CD14-positive monocyte (primary cell): ENCODE measurements at regions not wholly inside any gene's neighbourhood (a gene's known extent, or its start where the extent isn't known, plus 50 kb on each side); places are given as distances from the start of the nearest gene placed in this dataset.

Experiments used
- DNase-seq, 3 donors: peaks; one replicate each; pipeline ENCODE4 v3.0.0-alpha.2; 2011 to 2022
- H2AFZ ChIP-seq: 2 replicates; pipeline ENCODE4 v1.6.0; 2012; ENCODE audit warnings: mild to moderate bottlenecking, low read depth, low read length, inconsistent platforms; ENCODE audit not compliant: insufficient read depth, poor library complexity, severe bottlenecking
- H3K27ac ChIP-seq, 2 donors: 1 replicate in 1 of 2; 2 replicates in 1 of 2; pipeline ENCODE4 v1.5.1; 2012 to 2013; ENCODE audit warnings: low read length in 2 of 2, control low read depth in 1 of 2, inconsistent platforms in 1 of 2, low read depth in 1 of 2, mild to moderate bottlenecking in 1 of 2
- H3K27me3 ChIP-seq, 2 donors: one replicate each; pipeline versions ENCODE4 v1.6.0 to v1.6.1; 2011 to 2013; ENCODE audit warnings: low read length in 2 of 2; ENCODE audit not compliant: control insufficient read depth in 2 of 2, insufficient read depth in 2 of 2
- H3K36me3 ChIP-seq, 2 donors: replicated peaks in 1 of 2; 1 replicate in 1 of 2; 2 replicates in 1 of 2; pipeline versions ENCODE4 v1.5.1 to v1.6.1; 2012 to 2013; ENCODE audit warnings: low read length in 2 of 2, control low read depth in 1 of 2, inconsistent platforms in 1 of 2, mild to moderate bottlenecking in 1 of 2; ENCODE audit not compliant: insufficient read depth in 2 of 2, control insufficient read depth in 1 of 2
- H3K4me1 ChIP-seq, 2 donors: 1 replicate in 1 of 2; 2 replicates in 1 of 2; pipeline versions ENCODE4 v1.5.1 to v1.6.1; 2012 to 2013; ENCODE audit warnings: low read length in 2 of 2, control low read depth in 1 of 2, inconsistent platforms in 1 of 2, mild to moderate bottlenecking in 1 of 2, moderate library complexity in 1 of 2; ENCODE audit not compliant: insufficient read depth in 2 of 2, control insufficient read depth in 1 of 2
- H3K4me2 ChIP-seq: replicated peaks from 2 replicates; pipeline ENCODE3; 2012; ENCODE audit warnings: low read length, moderate library complexity, mild to moderate bottlenecking; ENCODE audit not compliant: poor library complexity, severe bottlenecking; ENCODE audit errors: extremely low read depth
- H3K4me3 ChIP-seq, 3 experiments: fragments of 200-600 bp in 1 of 3; sonication (generic) in 1 of 3; replicated peaks in 1 of 3; 1 replicate in 2 of 3; 2 replicates in 1 of 3; pipeline ENCODE4 v1.5.1; 2011 to 2013; ENCODE audit warnings: low read length in 3 of 3, mild to moderate bottlenecking in 3 of 3, control low read depth in 2 of 3, low read depth in 2 of 3, inconsistent platforms in 1 of 3, moderate library complexity in 1 of 3
- H3K79me2 ChIP-seq: 2 replicates; pipeline ENCODE4 v1.6.0; 2012; ENCODE audit warnings: mild to moderate bottlenecking, control low read depth, inconsistent platforms, low read length, moderate library complexity; ENCODE audit not compliant: insufficient read depth
- H3K9ac ChIP-seq: 2 replicates; pipeline ENCODE4 v1.6.0; 2017; ENCODE audit warnings: low read length, mild to moderate bottlenecking; ENCODE audit not compliant: insufficient read depth, poor library complexity, severe bottlenecking
- H3K9me3 ChIP-seq, 2 donors: replicated peaks in 1 of 2; 1 replicate in 1 of 2; 2 replicates in 1 of 2; pipeline versions ENCODE4 v1.5.1 to v1.6.1; 2012 to 2013; ENCODE audit warnings: low read length in 2 of 2, control low read depth in 1 of 2; ENCODE audit not compliant: control insufficient read depth in 1 of 2, insufficient read depth in 1 of 2
- H4K20me1 ChIP-seq: 2 replicates; pipeline ENCODE4 v1.6.0; 2012; ENCODE audit warnings: mild to moderate bottlenecking, low read length, control low read depth, moderate library complexity; ENCODE audit not compliant: insufficient read depth
- H3K27ac Mint-ChIP-seq, 7 donors: one replicate each; pipeline ENCODE4 v1.8.0; 2020; ENCODE audit warnings: mild to moderate bottlenecking in 7 of 7, mixed read lengths in 7 of 7, moderate library complexity in 6 of 7, inconsistent platforms in 2 of 7
- H3K27me3 Mint-ChIP-seq, 3 donors: one replicate each; pipeline ENCODE4 v1.8.0; 2021 to 2022; ENCODE audit warnings: low read depth in 3 of 3, mild to moderate bottlenecking in 3 of 3, mixed read lengths in 3 of 3, moderate library complexity in 3 of 3, inconsistent platforms in 1 of 3
- H3K36me3 Mint-ChIP-seq, 2 donors: one replicate each; pipeline ENCODE4 v1.8.0; 2020; ENCODE audit warnings: mixed read lengths in 2 of 2, inconsistent platforms in 1 of 2, mild to moderate bottlenecking in 1 of 2
- H3K4me1 Mint-ChIP-seq: one replicate; pipeline ENCODE4 v1.8.0; 2020; ENCODE audit warnings: mild to moderate bottlenecking, mixed read lengths
- H3K4me3 Mint-ChIP-seq, 2 donors: one replicate each; pipeline ENCODE4 v1.8.0; 2020; ENCODE audit warnings: mild to moderate bottlenecking in 2 of 2, mixed read lengths in 2 of 2, moderate library complexity in 1 of 2
- H3K9me3 Mint-ChIP-seq, 7 donors: one replicate each; pipeline ENCODE4 v1.8.0; 2020 to 2022; ENCODE audit warnings: mixed read lengths in 7 of 7, mild to moderate bottlenecking in 6 of 7, moderate library complexity in 6 of 7, inconsistent platforms in 2 of 7
- WGBS: methylation state at CpG from one replicate; pipeline ENCODE4 v1.1.5; 2013; ENCODE audit warnings: missing lambda C conversion rate; ENCODE audit not compliant: insufficient coverage; 5-methylcytosine and 5-hydroxymethylcytosine counted together
- intact Hi-C, 2 donors: fragments of 100-400 bp; cut with micrococcal nuclease; formaldehyde crosslinking; loops; one replicate each; pipeline versions ENCODE4 v1.15.0 to v1.15.1; 2023
- TF ChIP-seq, protein P1 (sequence below): fragments of 200-600 bp; IDR thresholded peaks from one replicate; pipeline ENCODE4 v1.8.0; 2022; ENCODE audit warnings: antibody characterized with exemption, mild to moderate bottlenecking

DNA sequence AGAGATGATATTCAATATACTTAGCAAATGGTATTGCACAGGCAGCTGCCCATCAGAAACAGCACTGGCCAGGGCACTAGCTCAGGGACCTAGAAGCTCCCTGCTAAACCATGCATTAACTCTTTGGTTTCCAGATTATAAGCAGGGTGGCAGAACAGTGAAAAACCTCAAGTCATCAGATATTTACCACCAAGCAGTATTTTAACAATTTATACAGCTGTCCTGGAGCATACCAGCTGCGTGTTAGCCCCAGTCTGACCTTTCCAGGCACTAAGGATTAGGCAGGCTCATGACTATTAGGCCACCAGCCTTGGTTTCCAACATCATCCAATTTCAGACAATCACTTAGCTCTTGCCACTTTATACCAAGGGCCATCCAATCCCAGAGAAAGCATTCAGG is 326.5 kb downstream of the CAAP1 start:
- Mint-ChIP-seq H3K27ac (no peak overlapping the region), H3K4me3 (no peak overlapping the region), H3K9me3 (peaks cover 0 to 3% (median 1%) of the 10 kb centered on the region in 7 donors), H3K4me1 (no peaks in the 10 kb centered on the region), H3K36me3 (no peaks in the 10 kb centered on the region), H3K27me3 (peaks cover 0 to 1% (median 0%) of the 10 kb centered on the region in 3 donors)
- DNase-seq: no peak
- Histone ChIP-seq H3K9ac (no peak overlapping the region), H3K4me2 (no peak overlapping the region), H3K36me3 (no peaks in the 10 kb centered on the region), H3K4me3 (no peak overlapping the region), H3K27me3 (no peaks in the 10 kb centered on the region), H3K9me3 (no peaks in the 10 kb centered on the region), H3K79me2 (no peaks in the 10 kb centered on the region), H3K4me1 (no peaks in the 10 kb centered on the region), H4K20me1 (no peaks in the 10 kb centered on the region), H2AFZ (no peak overlapping the region), H3K27ac (no peak overlapping the region)
- intact Hi-C loops: no loop called here
- 44% methylated on average over 1 of the region's 1 CpG for WGBS
- TF ChIP-seq, protein P1, sequence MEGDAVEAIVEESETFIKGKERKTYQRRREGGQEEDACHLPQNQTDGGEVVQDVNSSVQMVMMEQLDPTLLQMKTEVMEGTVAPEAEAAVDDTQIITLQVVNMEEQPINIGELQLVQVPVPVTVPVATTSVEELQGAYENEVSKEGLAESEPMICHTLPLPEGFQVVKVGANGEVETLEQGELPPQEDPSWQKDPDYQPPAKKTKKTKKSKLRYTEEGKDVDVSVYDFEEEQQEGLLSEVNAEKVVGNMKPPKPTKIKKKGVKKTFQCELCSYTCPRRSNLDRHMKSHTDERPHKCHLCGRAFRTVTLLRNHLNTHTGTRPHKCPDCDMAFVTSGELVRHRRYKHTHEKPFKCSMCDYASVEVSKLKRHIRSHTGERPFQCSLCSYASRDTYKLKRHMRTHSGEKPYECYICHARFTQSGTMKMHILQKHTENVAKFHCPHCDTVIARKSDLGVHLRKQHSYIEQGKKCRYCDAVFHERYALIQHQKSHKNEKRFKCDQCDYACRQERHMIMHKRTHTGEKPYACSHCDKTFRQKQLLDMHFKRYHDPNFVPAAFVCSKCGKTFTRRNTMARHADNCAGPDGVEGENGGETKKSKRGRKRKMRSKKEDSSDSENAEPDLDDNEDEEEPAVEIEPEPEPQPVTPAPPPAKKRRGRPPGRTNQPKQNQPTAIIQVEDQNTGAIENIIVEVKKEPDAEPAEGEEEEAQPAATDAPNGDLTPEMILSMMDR: no peak

DNA sequence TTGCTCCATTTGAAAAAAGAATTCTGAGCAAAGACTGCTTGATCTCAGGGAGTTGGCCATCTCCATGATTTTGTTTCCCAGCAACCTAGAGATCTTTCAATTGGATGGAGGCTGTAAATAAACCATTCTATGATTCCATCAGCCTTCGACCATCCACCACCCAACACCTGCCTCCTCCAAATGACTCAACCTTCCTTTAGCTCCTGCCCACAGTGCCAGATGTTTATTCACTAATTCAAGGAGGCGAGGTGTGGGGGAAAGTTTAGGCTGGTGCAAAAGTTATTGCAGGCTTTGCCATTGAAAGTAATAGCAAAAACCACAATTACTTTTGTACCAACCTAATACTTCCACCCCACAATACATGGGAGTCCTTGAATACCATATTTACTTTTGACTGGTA is 327.5 kb downstream of the CAAP1 start:
- no peak for DNase-seq
- Mint-ChIP-seq H3K27ac (no peak overlapping the region), H3K4me1 (no peaks in the 10 kb centered on the region), H3K4me3 (no peak overlapping the region), H3K9me3 (peaks cover 0 to 3% (median 1%) of the 10 kb centered on the region in 7 donors), H3K27me3 (peaks cover 0 to 1% (median 0%) of the 10 kb centered on the region in 3 donors), H3K36me3 (no peaks in the 10 kb centered on the region)
- no CpG with 5 or more reads among the region's 2 CpGs for WGBS
- Histone ChIP-seq H3K4me1 (no peaks in the 10 kb centered on the region), H3K4me2 (no peak overlapping the region), H3K9me3 (no peaks in the 10 kb centered on the region), H3K79me2 (no peaks in the 10 kb centered on the region), H3K36me3 (no peaks in the 10 kb centered on the region), H4K20me1 (no peaks in the 10 kb centered on the region), H2AFZ (no peak overlapping the region), H3K9ac (no peak overlapping the region), H3K4me3 (no peak overlapping the region), H3K27ac (no peak overlapping the region), H3K27me3 (no peaks in the 10 kb centered on the region)
- intact Hi-C loops: no loop called here
- TF ChIP-seq, protein P1: no peak
